Psoas muscle (tissue), 7 donors: ENCODE measurements at regions not wholly inside any gene's neighbourhood (a gene's known extent, or its start where the extent isn't known, plus 50 kb on each side); places are given as distances from the start of the nearest gene placed in this dataset.
"Not testable (repeated sequence)": the region's sequence is repeated elsewhere in the genome, so short reads cannot be mapped to it uniquely, and the experiment has no call there.

Source experiments
- ATAC-seq, 4 donors: fragments of 200-7000 bp; cut with Tn5 transposase; one replicate each; pipeline ENCODE4 v1.9.1; 2020; ENCODE audit warnings: moderate library complexity in 3 of 4, mild to moderate bottlenecking in 2 of 4
- DNase-seq, 2 donors: peaks; one replicate each; pipeline ENCODE4 v3.0.0-alpha.2; 2020
- H3K27ac ChIP-seq: fragments of 200-600 bp; one replicate; pipeline ENCODE4 v1.8.0; 2022
- H3K27me3 ChIP-seq, 3 donors: fragments of 200-600 bp in 1 of 3; one replicate each; pipeline versions ENCODE4 v1.6.1 to v1.8.0; 2013 to 2022; ENCODE audit warnings: low read length in 2 of 3, mild to moderate bottlenecking in 2 of 3, moderate library complexity in 1 of 3; ENCODE audit not compliant: insufficient read depth in 3 of 3
- H3K36me3 ChIP-seq, 2 donors: fragments of 200-600 bp in 1 of 2; one replicate each; pipeline versions ENCODE4 v1.6.1 to v1.8.0; 2013 to 2022; ENCODE audit warnings: low read depth in 1 of 2, mild to moderate bottlenecking in 1 of 2, moderate library complexity in 1 of 2; ENCODE audit not compliant: insufficient read depth in 1 of 2
- H3K4me1 ChIP-seq: fragments of 200-600 bp; one replicate; pipeline ENCODE4 v1.8.0; 2022
- H3K4me3 ChIP-seq: fragments of 200-600 bp; one replicate; pipeline ENCODE4 v1.8.0; 2022; ENCODE audit warnings: mild to moderate bottlenecking
- H3K9me3 ChIP-seq: fragments of 200-600 bp; one replicate; pipeline ENCODE4 v1.8.0; 2022
- WGBS, 3 donors: extraction: QIAGEN DNeasy Blood & Tissue Kit; methylation state at CpG; one replicate each; pipeline versions ENCODE4 v1.1.6 to v1.1.7; 2013; 5-methylcytosine and 5-hydroxymethylcytosine counted together
- intact Hi-C, 2 donors: fragments of 100-400 bp; cut with DNase I; formaldehyde crosslinking; loops; one replicate each; pipeline versions ENCODE4 v1.11.0 to v1.14.2; 2022
- TF ChIP-seq, protein P1 (sequence below): fragments of 200-600 bp; IDR thresholded peaks from one replicate; pipeline ENCODE4 v1.8.0; 2022; ENCODE audit warnings: antibody characterized with exemption
- donor health status: healthy with polysubstance abuse.
- donor health status: DM: no; HTN: no; CAD: no; lungs with moderate emphysema.
- donor health status: Bipolar disorder and iron deficiency.
- donor health status: healthy.
- donor health status: DM: yes; HTN: yes; CAD: no.
- donor health status: DM: no; HTN: no; CAD: no.
- donor health status: DM: yes; HTN: yes; CAD: no.

DNA sequence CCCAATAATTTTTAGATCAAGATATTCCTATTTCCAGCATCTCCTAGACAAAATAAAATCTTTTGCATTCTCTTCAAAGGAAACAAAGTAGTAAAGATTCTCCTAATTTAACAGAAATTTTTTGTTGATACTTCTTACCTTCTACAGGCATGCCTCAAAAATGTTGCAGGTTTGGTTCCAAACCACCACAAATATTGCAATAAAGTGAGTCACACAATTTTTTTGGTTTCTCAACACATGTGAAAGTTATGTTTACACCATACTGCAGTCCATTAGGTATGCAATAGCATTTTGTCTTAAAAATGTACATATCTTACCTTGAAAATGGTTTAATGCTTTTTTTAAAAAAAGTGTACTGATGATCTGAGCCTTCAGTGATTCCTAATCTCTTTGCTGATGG, 65.6 kb upstream of the USP15 start:
- no peak overlapping the region for H3K27ac ChIP-seq
- H3K9me3 ChIP-seq = no peaks in the 10 kb centered on the region
- TF ChIP-seq, protein P1, sequence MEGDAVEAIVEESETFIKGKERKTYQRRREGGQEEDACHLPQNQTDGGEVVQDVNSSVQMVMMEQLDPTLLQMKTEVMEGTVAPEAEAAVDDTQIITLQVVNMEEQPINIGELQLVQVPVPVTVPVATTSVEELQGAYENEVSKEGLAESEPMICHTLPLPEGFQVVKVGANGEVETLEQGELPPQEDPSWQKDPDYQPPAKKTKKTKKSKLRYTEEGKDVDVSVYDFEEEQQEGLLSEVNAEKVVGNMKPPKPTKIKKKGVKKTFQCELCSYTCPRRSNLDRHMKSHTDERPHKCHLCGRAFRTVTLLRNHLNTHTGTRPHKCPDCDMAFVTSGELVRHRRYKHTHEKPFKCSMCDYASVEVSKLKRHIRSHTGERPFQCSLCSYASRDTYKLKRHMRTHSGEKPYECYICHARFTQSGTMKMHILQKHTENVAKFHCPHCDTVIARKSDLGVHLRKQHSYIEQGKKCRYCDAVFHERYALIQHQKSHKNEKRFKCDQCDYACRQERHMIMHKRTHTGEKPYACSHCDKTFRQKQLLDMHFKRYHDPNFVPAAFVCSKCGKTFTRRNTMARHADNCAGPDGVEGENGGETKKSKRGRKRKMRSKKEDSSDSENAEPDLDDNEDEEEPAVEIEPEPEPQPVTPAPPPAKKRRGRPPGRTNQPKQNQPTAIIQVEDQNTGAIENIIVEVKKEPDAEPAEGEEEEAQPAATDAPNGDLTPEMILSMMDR = no peak
- peaks cover 0 to 34% (median 3%) of the 10 kb centered on the region in 3 donors for H3K27me3 ChIP-seq
- H3K4me3 ChIP-seq = no peak overlapping the region
- no peak for ATAC-seq
- DNase-seq = no peak
- intact Hi-C loops = loop anchor here in 1 of 2 donors (10.0 kb wide), 1 partner anchor 190 kb away; no protein-coding TSS in a partner anchor
- peaks cover 14% of the 10 kb centered on the region for H3K4me1 ChIP-seq
- no peaks in the 10 kb centered on the region for H3K36me3 ChIP-seq

DNA sequence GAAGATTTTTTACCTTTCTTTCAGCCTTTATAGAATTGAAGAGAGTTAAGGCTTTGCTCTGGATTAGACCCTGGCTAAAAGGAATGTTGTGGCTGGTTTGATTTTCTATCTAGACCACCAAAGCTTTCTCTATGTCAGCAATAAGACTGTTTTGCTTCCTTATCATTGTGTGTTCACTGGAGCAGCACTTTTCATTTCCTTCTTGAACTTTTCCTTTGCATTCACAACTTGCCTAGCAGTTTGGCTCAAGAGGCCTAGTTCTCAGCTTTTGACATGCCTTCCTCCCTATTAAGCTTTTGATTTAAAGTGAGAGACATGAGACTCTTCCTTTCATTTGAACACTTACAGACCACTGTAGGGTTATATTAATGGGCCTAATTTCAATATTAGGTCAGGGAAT, 64.1 kb upstream of the USP15 start:
- TF ChIP-seq, protein P1 = no peak

DNA sequence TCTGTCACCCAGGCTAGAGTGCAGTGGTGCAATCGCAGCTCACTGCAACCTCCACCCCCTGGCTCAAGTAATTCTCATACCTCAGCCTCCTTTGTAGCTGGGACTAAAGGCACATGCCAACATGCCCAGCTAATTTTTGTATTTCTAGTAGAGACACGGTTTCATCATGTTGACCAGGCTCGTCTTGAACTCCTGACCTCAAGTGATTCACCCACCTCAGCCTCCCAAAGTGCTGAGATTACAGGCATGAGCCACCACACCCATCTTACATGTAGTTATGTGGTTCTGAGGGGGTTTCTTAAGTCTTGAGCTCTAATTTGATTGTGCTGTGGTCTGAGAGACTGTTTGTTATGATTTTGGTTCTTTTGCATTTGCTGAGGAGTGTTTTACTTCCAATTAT, 57.3 kb upstream of the USP15 start:
- H3K27me3 ChIP-seq, H3K27ac ChIP-seq, ATAC-seq, H3K36me3 ChIP-seq, intact Hi-C loops, H3K4me3 ChIP-seq, DNase-seq, H3K4me1 ChIP-seq: not testable (repeated sequence)
- 86 to 88% (median 87%) methylated on average over 3 of the region's 3 CpGs for WGBS, 3 donors
- H3K9me3 ChIP-seq = peaks cover 13% of the 10 kb centered on the region

More for the DNA sequence above, 64.1 kb upstream of the USP15 start:
- no peak for ATAC-seq
- H3K4me3 ChIP-seq = no peak overlapping the region
- intact Hi-C loops = loop anchor here in 1 of 2 donors (10.0 kb wide), 1 partner anchor 191 kb away; no protein-coding TSS in a partner anchor
- H3K9me3 ChIP-seq = peaks cover 13% of the 10 kb centered on the region
- H3K27ac ChIP-seq = no peak overlapping the region
- peaks cover 0 to 21% (median 0%) of the 10 kb centered on the region in 3 donors for H3K27me3 ChIP-seq
- DNase-seq = no peak
- no peaks in the 10 kb centered on the region for H3K36me3 ChIP-seq
- H3K4me1 ChIP-seq = peaks cover 14% of the 10 kb centered on the region

DNA sequence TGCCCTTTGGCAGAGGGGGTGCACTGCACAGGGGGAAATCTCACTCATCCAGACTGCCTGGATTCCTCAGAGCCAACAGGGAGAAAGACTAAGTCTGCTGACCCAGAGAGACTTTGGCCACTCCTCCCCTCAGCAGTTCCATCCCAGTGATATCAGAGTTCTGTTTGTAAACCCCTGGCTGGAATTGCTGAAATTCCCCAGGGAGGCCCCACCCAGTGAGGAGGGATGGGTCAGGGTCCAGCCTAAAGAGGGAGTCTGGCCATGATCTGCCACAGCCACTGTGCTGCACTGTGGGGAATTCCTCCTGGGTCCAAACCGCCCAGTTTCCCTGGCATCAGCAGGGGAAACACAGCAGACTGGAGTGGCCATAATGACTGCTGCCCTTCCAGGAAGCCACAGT, 54.9 kb upstream of the USP15 start:
- no peak for ATAC-seq
- no peak for DNase-seq
- Histone ChIP-seq H3K27me3 (peaks cover 0 to 2% (median 0%) of the 10 kb centered on the region in 3 donors), H3K36me3 (no peaks in the 10 kb centered on the region), H3K4me1 (no peaks in the 10 kb centered on the region), H3K4me3 (no peak overlapping the region), H3K27ac (no peak overlapping the region), H3K9me3 (peaks cover 8% of the 10 kb centered on the region)
- intact Hi-C loops = no loop called here
- WGBS, 3 donors = 75 to 92% (median 79%) methylated on average over 1 of the region's 1 CpG
- TF ChIP-seq, protein P1 = no peak

DNA sequence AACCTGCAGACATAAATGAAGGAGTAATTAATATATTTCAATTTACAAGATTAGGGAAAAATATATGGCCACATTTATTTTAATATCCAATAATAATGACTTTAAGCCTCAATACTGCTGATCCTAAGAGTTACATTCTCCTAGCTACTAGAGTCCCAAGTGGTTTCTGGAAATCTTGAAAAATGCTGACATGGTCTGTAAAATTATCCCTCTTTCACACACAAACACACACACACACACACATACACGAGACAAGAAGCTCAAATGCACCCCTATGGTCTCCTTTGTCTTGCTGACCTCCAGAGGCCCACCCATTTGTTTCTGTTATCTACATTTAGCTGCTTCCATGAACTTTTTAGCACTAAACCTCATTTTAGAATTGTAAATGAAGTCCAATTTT, 53.0 kb upstream of the USP15 start:
- DNase-seq = no peak
- Histone ChIP-seq H3K4me3 (no peak overlapping the region), H3K9me3 (no peaks in the 10 kb centered on the region), H3K36me3 (no peaks in the 10 kb centered on the region), H3K27ac (no peak overlapping the region), H3K27me3 (peaks cover 0 to 2% (median 0%) of the 10 kb centered on the region in 3 donors), H3K4me1 (no peaks in the 10 kb centered on the region)
- TF ChIP-seq, protein P1 = no peak
- intact Hi-C loops = no loop called here
- 38 to 50% (median 41%) methylated on average over 1 of the region's 1 CpG for WGBS, 3 donors
- no peak for ATAC-seq
